ENCODE measurements at regions not wholly inside any gene's neighbourhood (a gene's known extent, or its start where the extent isn't known, plus 50 kb on each side); places are given as distances from the start of the nearest gene placed in this dataset.

- TF ChIP-seq REST (IDR thresholded peaks at IDR 0.05; ENCODE audit: insufficient replicate concordance, low read depth) (no peak), CTCF (IDR thresholded peaks at IDR 0.05; ENCODE audit: insufficient read depth, low read length) (no peak)
Measured at GRCh38 chr15:98455904-98456303, 192.4 kb upstream of the IGF1R start.
